HG03558 (cell line): ENCODE measurements at regions not wholly inside any gene's neighbourhood (a gene's known extent, or its start where the extent isn't known, plus 50 kb on each side); places are given as distances from the start of the nearest gene placed in this dataset.
A peak's percentile ranks its signal among the peaks of the same experiment; 100 is the strongest.
"Not testable (repeated sequence)": the region's sequence is repeated elsewhere in the genome, so short reads cannot be mapped to it uniquely, and the experiment has no call there.

ENCODE experiments used
- ATAC-seq: cut with Tn5 transposase; IDR thresholded peaks from one replicate; pipeline ENCODE4 v1.9.1; 2021; ENCODE audit warnings: moderate number of reproducible peaks; ENCODE audit not compliant: unreplicated experiment; ENCODE audit errors: extremely low read depth

DNA sequence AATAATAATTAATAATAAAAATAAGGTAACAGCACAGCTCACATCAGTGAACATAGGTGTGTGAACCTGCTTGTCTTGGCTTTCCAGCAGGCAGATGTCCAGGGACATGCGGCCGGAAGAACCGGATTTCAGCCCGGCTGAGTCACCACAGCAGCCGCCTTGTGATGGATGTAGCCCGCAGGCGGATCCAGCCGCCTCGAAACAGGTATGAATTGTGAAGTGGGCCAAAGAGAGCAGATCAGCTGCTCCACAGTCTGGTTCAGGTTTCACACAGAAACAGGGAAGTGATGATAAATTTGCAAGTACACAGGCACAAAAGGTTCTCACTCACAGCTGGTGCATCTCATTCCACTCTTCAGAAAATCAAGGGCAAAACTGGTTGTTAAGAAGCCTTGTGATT lies 55.1 kb downstream of the ID4 start:
- ATAC-seq = no peak

DNA sequence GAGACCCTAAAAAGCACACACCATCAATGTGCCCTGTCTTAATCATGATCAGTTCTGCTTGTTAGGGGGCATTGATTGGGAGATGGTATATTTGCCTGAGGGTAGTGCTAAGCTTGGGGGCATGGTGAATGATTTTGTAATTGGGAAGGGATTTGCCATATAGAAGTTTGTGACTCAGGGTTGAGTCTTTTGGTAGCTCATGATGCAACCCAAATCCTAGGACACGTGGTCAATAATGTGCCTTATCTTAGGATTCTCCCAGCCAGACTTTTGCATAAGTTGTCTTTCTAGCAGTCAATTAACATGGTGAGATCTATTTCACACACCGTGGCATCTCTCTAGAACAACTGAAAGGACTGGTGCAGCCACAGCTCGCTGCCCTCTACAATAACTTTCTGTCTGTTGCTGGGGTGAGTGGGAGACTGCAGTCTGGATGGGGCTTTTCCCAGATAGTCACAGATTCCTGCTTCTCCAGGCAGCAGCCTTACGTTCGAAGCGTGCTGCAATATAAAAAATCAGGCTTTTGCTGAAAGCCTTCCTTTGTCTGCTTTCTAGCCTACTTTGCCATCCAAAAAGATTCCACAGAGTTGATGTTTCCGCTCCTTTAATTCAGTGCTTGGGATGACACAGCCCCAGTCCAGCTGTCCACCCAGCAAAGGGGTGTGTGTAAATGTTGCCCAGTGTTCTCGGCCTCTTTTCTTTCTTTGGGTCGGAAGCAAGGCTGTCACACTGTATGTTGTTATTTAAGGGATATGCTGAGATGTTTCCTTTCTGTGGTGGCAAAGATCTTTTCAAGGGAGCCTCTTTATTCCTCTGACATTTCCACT lies 58.9 kb downstream of the ID4 start:
- ATAC-seq = no peak

DNA sequence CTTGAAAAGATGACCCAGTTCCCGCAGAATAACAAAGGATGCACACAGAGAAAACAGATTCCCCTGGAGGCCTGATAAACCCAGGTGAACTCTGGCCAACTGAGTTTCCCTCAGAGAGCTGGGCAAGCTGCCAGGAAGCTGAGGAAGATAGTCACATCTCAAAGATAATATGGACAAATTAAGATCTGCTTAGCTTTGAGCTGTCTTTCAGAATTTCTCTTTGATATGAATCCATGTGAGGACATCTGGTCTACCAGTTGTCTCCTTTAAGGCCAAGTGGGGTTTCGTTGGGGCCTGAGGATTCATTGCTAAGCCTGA lies 59.5 kb downstream of the ID4 start:
- no peak for ATAC-seq

DNA sequence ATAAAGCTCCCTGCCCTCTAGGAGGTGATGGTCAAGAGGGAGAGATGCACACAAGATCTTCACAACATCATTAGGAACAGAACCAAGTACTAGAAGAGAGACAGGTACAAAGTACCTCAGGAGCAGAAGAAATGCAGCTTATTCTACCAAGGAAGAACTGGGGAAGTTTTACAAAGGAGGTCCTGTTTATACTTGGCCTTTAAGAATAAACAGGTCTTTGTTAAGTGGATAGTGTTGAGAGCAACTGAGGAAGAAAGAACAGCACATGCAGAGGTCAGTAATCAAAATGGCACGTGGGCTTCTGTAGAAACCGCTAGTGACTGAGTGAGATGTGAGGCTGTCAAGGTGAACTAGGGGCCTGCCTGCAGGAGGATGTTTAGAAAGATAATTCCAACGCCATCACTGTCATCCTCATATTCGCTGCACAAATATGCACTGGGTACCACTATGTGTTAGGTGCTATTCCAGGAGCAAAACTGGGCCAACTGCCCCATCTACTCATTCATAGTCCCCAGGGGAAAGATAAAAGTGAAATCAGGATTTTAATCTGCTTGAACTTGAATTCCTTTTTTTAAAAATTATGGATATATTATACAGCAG lies 61.1 kb downstream of the ID4 start:
- ATAC-seq = no peak

DNA sequence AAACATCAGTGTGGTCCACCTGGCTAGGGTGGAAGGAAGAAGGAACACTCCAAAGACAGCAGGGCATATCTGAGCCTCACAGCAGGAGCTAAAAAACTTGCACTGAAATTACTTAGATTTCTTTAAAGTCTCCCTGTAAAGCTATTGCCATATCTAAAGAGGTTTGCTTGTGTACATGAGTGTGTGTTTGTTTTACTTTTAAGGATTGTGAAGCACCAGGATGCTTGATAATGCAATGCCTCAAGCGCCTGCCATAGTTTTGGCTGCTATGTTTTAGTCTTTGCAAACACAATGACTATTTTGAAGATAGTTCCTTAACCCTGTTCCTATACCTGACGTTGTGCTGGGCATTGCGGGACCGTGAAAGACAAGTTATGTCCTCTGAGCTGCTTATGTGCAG lies 65.0 kb downstream of the ID4 start:
- ATAC-seq = no peak

DNA sequence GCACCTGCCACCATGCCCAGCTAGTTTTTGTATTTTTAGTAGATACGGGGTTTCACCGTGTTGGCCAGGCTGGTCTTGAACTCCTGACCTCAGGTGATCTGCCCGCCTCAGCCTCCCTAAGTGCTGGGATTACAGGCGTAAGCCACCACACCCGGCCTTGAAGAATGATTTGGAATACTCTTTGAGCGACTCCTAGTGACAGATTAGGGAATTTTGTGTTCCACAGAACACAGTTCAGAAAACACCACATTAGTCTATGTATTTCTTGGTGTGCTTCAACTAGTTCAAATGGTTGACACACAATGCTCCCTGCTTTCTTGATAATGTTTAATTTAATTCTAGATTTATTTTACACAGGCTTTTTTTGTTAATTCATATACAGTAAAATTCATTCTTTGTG lies 67.2 kb downstream of the ID4 start:
- not testable (repeated sequence) for ATAC-seq

DNA sequence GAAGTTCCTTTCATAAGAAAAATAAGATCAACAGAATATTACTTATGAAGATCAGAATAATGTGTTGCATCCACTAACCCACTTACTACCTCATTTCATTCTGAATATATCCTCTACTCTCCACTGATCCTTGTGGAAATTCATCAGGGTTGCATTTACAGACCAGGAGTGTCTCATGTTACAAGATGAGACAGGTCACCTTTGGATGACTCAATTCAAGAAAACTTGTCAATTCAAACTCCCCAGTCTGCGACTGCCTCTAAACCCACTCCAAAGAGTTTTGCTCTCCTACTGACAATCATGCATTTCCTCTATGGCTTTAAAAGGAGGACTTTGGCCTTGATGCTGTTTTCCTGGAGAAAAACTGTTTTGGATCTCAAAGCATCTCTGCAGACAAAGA lies 68.4 kb downstream of the ID4 start:
- no peak for ATAC-seq

DNA sequence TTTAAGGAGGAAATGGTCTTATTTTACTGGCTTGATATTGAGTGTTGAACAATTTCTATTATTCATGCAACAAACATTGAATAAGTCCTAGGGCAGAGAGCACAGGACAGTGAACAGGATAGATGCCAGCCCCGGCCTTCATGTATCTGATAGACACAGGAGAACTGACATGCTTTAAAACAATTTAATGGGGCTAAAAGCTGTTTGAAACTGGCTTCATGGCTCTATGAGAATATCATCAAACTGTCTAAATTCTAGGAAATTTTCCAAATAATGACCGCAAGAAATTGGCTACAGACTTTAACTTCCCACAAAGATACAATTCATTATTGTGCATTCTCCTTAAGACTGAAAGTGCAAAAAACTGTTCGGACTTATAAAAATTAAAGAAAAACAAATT lies 69.0 kb downstream of the ID4 start:
- no peak for ATAC-seq

DNA sequence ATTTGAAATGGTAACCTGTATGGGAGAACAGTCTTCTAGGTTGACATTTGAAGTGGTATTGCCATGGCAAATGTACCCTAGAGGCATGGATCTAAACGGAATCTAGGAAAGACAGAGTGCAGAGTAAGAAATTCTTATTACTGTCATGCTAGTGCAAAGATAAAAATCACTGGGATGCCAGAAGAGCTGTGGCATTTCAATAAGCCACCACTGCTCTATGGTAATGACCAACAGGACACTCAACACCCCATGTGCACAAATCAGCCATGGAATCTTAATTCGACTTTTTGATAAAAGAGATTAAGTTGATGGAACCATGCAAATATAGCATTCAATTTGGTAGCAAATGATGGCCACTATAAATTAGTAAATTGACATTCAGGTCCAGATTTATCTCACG lies 74.1 kb downstream of the ID4 start:
- ATAC-seq = no peak

DNA sequence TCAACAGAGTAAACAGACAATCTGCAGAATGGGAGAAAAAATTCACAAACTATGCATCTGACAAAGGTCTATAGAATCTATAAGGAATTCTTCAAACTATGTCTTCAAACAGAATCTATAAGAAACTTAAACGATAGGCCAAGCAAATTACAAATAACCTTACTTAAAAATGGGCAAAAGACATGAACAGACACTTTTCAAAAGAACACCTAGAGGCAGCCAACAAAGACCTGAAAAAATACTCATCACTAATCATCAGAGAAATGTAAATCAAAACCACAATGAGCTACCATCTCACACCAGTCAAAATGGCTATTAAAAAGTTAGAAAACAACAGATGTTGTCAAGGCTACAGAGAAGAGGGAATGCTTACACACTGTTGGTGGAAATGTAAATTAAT lies 81.3 kb downstream of the ID4 start:
- ATAC-seq = no peak

DNA sequence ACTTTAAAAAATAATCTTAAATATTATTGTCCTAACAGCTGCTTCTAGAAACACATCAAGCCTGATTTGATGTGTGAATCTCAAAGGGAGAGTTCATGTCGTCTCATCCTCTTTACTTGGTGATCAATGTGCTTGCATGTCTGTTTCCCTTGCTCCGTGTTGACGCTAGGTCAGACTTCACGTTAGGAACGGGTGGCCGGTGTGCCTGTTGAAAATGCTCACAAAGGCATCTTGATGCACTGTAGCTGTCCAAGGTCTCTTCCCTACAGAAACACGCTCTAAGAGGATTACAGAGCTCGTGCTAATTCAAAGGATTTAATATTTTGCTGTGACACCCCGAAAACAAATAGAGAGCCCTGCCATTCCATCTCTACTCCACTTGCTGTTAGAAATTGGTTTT lies 84.6 kb downstream of the ID4 start:
- ATAC-seq = no peak

DNA sequence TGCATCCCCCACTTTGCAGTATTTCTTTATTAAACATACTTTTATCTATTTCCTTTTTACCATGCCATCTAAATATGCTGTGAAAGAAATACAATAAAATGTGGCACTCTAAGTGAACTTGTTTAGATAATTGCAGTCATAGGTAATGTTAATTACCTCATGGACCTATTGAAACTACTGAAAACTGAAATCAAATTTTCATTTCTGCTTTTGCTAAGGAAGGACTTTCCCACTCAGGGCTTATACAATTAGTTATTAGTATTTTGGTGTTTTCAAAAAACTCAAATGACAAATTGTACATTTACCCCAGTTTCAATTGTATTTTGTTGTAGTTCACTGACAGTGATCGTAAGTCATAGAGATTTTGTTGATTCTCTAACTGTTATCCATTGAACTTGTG lies 88.4 kb downstream of the ID4 start:
- peak; percentile 75 for ATAC-seq

DNA sequence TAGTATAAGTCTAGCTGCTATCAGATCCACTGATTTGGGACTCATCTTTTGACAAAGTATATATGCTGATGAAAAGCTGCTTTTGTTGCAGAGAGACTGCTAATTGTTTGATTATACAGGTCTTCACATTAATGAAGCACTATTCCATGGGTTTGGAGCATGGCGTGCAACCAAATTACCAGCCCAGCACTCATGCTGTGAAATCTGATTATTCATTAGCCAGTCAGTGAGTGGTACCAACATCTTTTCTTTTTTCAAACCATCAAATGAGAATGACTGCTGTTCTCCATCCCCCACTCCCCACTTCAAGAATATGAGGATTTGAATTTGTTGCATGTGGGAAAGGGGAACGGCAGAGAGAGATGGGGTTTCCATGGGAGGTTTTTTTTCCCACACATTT lies 91.3 kb downstream of the ID4 start:
- no peak for ATAC-seq

DNA sequence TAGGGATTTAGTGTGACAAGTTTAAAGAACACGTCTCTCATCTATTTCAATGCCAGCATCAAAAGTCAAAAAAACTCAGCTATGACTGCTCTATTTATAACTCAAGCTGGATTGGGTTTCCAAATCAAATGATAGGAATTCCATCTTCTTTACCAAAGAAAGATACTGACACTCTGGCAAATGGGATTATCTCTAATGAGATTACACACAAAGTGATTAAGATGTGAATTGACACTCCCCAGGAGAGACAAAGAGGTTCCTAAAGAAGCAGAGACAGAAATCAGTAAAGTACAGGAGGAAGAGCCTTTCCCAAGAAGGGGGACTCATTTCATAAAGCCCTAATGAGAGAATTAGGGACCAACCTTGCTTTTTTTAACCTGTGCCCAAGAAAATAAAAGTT lies 92.1 kb downstream of the ID4 start:
- ATAC-seq = no peak

DNA sequence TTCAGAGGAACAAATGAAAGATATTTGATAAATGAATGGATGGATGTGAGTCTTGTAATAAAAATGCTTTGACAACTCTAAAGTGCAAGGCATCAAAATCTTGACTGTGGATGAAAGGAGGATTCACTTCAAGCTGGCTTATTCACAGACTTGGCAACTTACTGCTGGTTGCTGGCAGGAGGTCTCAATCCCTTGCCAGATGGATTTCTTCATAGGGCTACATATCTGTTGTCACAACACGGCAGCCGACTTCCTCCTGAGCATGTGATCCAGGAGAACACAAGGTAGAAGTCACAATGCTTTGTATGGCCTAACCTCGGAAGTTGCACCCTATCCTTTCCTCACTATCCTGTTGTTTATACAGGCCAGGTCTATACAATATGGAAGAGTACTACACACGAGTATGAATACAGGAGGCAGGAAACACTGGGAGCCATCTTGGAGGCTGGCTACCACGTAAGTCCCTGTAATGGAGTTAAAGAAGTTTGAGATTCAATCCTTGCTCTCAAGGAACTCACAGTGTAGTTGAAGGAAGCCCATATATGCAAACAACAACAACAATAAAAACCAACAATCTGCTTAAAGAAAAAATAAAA lies 97.9 kb downstream of the ID4 start:
- no peak for ATAC-seq

DNA sequence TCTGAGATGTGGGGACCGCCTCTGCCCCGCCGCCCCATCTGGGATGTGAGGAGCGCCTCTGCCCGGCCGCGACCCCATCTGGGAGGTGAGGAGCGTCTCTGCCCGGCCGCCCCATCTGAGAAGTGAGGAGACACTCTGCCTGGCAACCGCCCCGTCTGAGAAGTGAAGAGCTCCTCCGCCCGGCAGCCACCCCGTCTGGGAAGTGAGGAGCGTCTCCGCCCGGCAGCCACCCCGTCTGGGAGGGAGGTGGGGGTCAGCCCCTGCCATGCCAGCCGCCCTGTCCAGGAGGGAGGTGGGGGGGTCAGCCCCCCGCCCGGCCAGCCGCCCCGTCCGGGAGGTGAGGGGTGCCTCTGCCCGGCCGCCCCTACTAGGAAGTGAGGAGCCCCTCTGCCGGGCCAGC lies 102.2 kb downstream of the ID4 start:
- not testable (repeated sequence) for ATAC-seq

DNA sequence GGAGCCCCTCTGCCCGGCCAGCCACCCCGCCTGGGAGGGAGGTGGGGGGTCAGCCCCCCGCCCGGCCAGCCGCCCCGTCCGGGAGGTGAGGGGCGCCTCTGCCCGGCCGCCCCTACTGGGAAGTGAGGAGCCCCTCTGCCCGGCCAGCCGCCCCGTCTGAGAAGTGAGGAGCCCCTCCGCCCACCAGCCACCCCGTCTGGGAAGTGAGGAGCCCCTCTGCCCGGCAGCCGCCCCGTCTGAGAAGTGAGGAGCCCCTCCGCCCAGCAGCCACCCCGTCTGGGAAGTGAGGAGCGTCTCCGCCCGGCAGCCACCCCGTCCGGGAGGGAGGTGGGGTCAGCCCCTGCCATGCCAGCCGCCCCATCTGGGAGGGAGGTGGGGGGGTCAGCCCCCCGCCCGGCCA lies 102.8 kb downstream of the ID4 start:
- not testable (repeated sequence) for ATAC-seq

DNA sequence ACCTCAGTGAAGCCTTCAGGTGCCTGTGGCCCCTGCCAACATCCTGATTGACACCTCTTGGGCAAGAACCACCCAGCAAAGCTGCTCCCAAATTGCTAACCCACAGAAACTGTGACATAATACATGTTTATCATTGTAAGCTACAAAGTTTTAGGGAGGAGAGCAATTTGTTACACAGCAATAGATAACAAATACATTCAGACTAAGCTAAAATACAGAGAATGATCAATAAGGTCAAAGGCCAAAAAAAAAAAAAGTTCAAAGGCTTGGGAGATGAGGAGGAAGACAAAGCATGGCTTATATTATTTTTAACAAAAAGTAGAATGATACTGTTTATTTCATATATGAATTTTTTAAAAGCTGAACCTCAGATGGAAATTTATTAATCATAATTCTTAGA lies 105.9 kb downstream of the ID4 start:
- ATAC-seq = no peak

DNA sequence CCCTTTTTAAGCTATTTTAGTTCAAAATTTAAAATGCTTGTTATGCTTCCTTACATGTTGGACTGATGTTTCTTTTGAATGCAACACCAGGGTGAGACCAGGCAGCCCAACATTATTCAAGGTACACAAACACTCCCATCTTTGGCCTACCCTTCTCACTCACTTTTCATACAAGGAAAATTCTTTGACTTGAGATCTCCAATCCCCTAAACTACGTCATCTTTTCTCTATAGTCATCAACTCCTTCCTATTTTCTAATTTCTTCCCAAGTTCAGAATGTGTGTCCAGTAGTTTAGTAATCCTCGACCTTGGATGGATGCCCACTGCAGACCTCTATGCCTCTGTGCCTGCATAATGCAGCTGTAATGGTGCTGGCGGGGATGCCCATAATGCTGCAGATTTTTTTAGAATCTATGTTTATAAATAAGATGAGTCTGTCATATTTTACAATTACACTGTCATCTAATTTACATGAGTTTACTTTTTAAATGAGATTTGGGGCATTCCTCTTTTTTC lies 108.7 kb downstream of the ID4 start:
- ATAC-seq = no peak

DNA sequence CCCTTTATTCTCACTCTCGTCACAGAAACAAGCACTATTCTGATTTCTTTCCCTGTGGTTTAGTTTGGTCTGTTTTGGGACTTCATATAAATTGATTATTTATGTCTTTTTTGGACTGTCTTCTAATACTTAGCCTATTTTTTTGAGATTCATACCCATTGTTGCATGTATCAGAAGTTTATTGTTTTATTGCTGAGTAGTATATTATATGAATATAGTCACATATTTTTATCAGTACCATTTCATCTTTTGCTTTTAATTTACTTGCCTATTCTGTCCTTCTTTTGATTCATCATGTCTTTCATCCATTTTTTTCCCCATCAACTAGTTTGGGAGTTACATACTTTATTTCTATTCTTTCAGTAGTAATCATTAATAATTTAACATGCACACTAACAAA lies 112.0 kb downstream of the ID4 start:
- ATAC-seq = no peak

DNA sequence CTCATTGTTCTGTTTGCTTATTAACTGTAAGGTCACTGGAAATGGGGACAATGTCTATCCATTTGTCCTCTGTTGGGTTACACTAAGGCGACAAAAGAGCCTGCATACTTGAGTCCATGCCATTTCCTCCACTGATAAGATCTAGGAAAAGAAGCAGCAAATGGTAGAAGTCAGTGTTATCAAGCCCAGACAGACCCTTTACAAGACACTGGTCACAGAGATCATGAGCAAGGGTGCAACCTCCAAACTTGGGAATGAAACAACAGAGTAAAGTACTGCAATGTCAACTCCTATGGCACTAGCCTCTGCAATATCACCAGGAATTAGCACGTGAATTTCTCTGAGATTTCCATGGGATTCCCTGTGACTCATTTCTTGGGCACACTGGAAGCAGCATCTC lies 126.9 kb downstream of the ID4 start:
- ATAC-seq = no peak

DNA sequence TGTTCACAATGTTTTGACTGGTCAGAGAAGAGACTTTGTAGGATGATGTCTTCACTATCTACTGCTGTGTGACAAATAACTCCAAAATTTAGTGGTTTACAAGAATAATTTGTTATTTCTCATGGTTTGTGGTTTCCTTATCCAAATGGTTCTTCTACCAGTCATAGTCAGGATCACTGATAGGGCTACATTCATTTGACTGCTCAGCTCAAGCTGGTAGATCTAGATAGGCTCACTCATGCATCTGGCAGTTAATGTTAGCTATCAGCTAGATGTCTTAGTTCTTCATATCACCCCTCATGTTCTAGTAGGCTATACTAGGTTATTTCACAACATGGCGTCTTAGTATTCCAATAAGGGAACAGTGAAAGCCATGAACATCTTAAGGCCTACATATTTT lies 131.0 kb downstream of the ID4 start:
- ATAC-seq = no peak
